HG02610 (cell line): ENCODE measurements at regions not wholly inside any gene's neighbourhood (a gene's known extent, or its start where the extent isn't known, plus 50 kb on each side); places are given as distances from the start of the nearest gene placed in this dataset.

Experiments used
- ATAC-seq: cut with Tn5 transposase; IDR thresholded peaks from one replicate; pipeline ENCODE4 v1.9.1; 2021; ENCODE audit warnings: mild to moderate bottlenecking, moderate library complexity; ENCODE audit not compliant: unreplicated experiment

- no peak for ATAC-seq
These were observed 85.0 kb downstream of the NUF2 start for GRCh38 chr1:163406772-163407171.

GRCh38 chr1:163408262-163408661 is 86.5 kb downstream of the NUF2 start:
- ATAC-seq: no peak

GRCh38 chr1:163410073-163410999 is 88.6 kb downstream of the NUF2 start:
- ATAC-seq: no peak

GRCh38 chr1:163412221-163412620 is 90.5 kb downstream of the NUF2 start:
- no peak for ATAC-seq

GRCh38 chr1:163414778-163415177 is 93.0 kb downstream of the NUF2 start:
- ATAC-seq: peak; percentile 99

- ATAC-seq: no peak
These were observed 99.9 kb downstream of the NUF2 start for GRCh38 chr1:163421701-163422100.

- no peak for ATAC-seq
These were observed 101.1 kb downstream of the NUF2 start for GRCh38 chr1:163422738-163423404.

GRCh38 chr1:163426505-163427251 is 104.9 kb downstream of the NUF2 start:
- no peak for ATAC-seq

- no peak for ATAC-seq
These were observed 105.5 kb downstream of the NUF2 start for GRCh38 chr1:163427279-163427678.

- no peak for ATAC-seq
These were observed 114.5 kb downstream of the NUF2 start for GRCh38 chr1:163436140-163436812.

- no peak for ATAC-seq
These were observed 117.7 kb downstream of the NUF2 start for GRCh38 chr1:163439471-163439870.

- ATAC-seq: no peak
These were observed 118.3 kb downstream of the NUF2 start for GRCh38 chr1:163440090-163440489.

GRCh38 chr1:163442231-163442879 is 120.6 kb downstream of the NUF2 start:
- ATAC-seq: no peak

- ATAC-seq: no peak
These were observed 121.1 kb downstream of the NUF2 start for GRCh38 chr1:163442895-163443294.

GRCh38 chr1:163443863-163444262 is 122.1 kb downstream of the NUF2 start:
- no peak for ATAC-seq

- ATAC-seq: no peak
These were observed 122.9 kb downstream of the NUF2 start for GRCh38 chr1:163444665-163445064.

- no peak for ATAC-seq
These were observed 129.2 kb downstream of the NUF2 start for GRCh38 chr1:163450986-163451385.

- ATAC-seq: no peak
These were observed 137.8 kb downstream of the NUF2 start for GRCh38 chr1:163459539-163459938.

- ATAC-seq: no peak
These were observed 145.5 kb downstream of the NUF2 start for GRCh38 chr1:163467289-163467688.
